Astrocyte (in vitro differentiated cells and primary cell): ENCODE measurements at regions not wholly inside any gene's neighbourhood (a gene's known extent, or its start where the extent isn't known, plus 50 kb on each side); places are given as distances from the start of the nearest gene placed in this dataset.

Experiments
- DNase-seq: peaks from one replicate; pipeline ENCODE4 v3.0.0-alpha.2; 2010; ENCODE audit warnings: low read depth
- FAIRE-seq: peaks from 2 replicates; lab custom pipeline; 2011; peaks lifted over from hg19 to GRCh38; lab: Jason Lieb, UNC
- H2AFZ ChIP-seq: 2 replicates; pipeline ENCODE4 v1.6.0; 2012; ENCODE audit warnings: low read depth, low read length, inconsistent platforms
- H3K27ac ChIP-seq: 2 replicates; pipeline ENCODE4 v1.5.1; 2011; ENCODE audit warnings: low read depth, low read length, inconsistent platforms
- H3K27me3 ChIP-seq: 2 replicates; pipeline ENCODE4 v1.6.0; 2011; ENCODE audit warnings: low read length, inconsistent platforms; ENCODE audit not compliant: insufficient read depth
- H3K36me3 ChIP-seq: 2 replicates; pipeline ENCODE4 v1.5.1; 2011; ENCODE audit warnings: low read length, inconsistent platforms; ENCODE audit not compliant: insufficient read depth
- H3K4me1 ChIP-seq: 2 replicates; pipeline ENCODE4 v1.5.1; 2011; ENCODE audit warnings: low read length, inconsistent platforms; ENCODE audit not compliant: insufficient read depth
- H3K4me2 ChIP-seq: 2 replicates; pipeline ENCODE4 v1.6.0; 2012; ENCODE audit warnings: low read length, inconsistent platforms
- H3K4me3 ChIP-seq: 2 replicates; pipeline ENCODE4 v1.5.1; 2011; ENCODE audit warnings: low read depth, mild to moderate bottlenecking, low read length, inconsistent platforms; ENCODE audit not compliant: insufficient read depth
- H3K79me2 ChIP-seq: 2 replicates; pipeline ENCODE4 v1.6.0; 2012; ENCODE audit warnings: mild to moderate bottlenecking, low read length, inconsistent platforms; ENCODE audit not compliant: insufficient read depth
- H3K9ac ChIP-seq: 2 replicates; pipeline ENCODE4 v1.6.0; 2012; ENCODE audit warnings: mild to moderate bottlenecking, low read length, inconsistent platforms
- H3K9me3 ChIP-seq: 2 replicates; pipeline ENCODE4 v1.5.1; 2012; ENCODE audit warnings: low read depth, mild to moderate bottlenecking, low read length, inconsistent platforms; ENCODE audit not compliant: insufficient read depth
- H4K20me1 ChIP-seq: 2 replicates; pipeline ENCODE4 v1.6.0; 2012; ENCODE audit warnings: low read length, inconsistent platforms; ENCODE audit not compliant: insufficient read depth
- H3K27ac Mint-ChIP-seq: one replicate; pipeline ENCODE4 v1.8.0; 2021; ENCODE audit warnings: mild to moderate bottlenecking, mixed read lengths; ENCODE audit not compliant: unreplicated experiment
- H3K27me3 Mint-ChIP-seq: one replicate; pipeline ENCODE4 v1.8.0; 2021; ENCODE audit warnings: low read depth, mixed read lengths; ENCODE audit not compliant: unreplicated experiment
- H3K36me3 Mint-ChIP-seq: one replicate; pipeline ENCODE4 v1.8.0; 2021; ENCODE audit warnings: low read depth, mixed read lengths; ENCODE audit not compliant: unreplicated experiment
- H3K4me1 Mint-ChIP-seq: one replicate; pipeline ENCODE4 v1.8.0; 2021; ENCODE audit warnings: low read depth, mixed read lengths; ENCODE audit not compliant: unreplicated experiment
- H3K4me3 Mint-ChIP-seq: one replicate; pipeline ENCODE4 v1.8.0; 2021; ENCODE audit warnings: mild to moderate bottlenecking, moderate library complexity, mixed read lengths; ENCODE audit not compliant: unreplicated experiment
- H3K9me3 Mint-ChIP-seq: one replicate; pipeline ENCODE4 v1.8.0; 2021; ENCODE audit warnings: mild to moderate bottlenecking, mixed read lengths; ENCODE audit not compliant: unreplicated experiment
- CTCF ChIP-seq: IDR thresholded peaks from 2 replicates; pipeline ENCODE4 v1.5.1; 2011; ENCODE audit warnings: low read depth, mild to moderate bottlenecking, inconsistent platforms, low read length, moderate library complexity; ENCODE audit not compliant: insufficient read depth
- EZH2 ChIP-seq: IDR thresholded peaks from 2 replicates; pipeline ENCODE4 v1.6.1; 2012; ENCODE audit warnings: mild to moderate bottlenecking, low read length, inconsistent platforms; ENCODE audit not compliant: insufficient read depth

GRCh38 chr1:173280899-173281660 lies 73.9 kb upstream of the TNFSF4 start:
- peaks cover 2% of the 10 kb centered on the region for H3K9me3 Mint-ChIP-seq
- Histone ChIP-seq H2AFZ (no peak overlapping the region), H3K27ac (no peak overlapping the region), H4K20me1 (no peaks in the 10 kb centered on the region), H3K36me3 (no peaks in the 10 kb centered on the region), H3K4me1 (no peaks in the 10 kb centered on the region), H3K79me2 (no peaks in the 10 kb centered on the region), H3K4me2 (no peak overlapping the region), H3K4me3 (no peak overlapping the region), H3K27me3 (no peaks in the 10 kb centered on the region), H3K9me3 (no peaks in the 10 kb centered on the region), H3K9ac (no peak overlapping the region)
- no peaks in the 10 kb centered on the region for H3K36me3 Mint-ChIP-seq
- no peak for DNase-seq
- H3K27ac Mint-ChIP-seq, result no peak overlapping the region
- H3K4me3 Mint-ChIP-seq, result no peak overlapping the region
- no peak for TF ChIP-seq CTCF
- no peak for TF ChIP-seq EZH2
- H3K4me1 Mint-ChIP-seq, result no peaks in the 10 kb centered on the region
- FAIRE-seq, result no peak
- no peaks in the 10 kb centered on the region for H3K27me3 Mint-ChIP-seq

GRCh38 chr1:173285048-173285447 lies 77.9 kb upstream of the TNFSF4 start:
- Mint-ChIP-seq H3K27me3 (no peaks in the 10 kb centered on the region), H3K4me1 (no peaks in the 10 kb centered on the region), H3K27ac (no peak overlapping the region), H3K36me3 (no peaks in the 10 kb centered on the region), H3K9me3 (no peaks in the 10 kb centered on the region), H3K4me3 (no peak overlapping the region)
- no peak overlapping the region for H2AFZ ChIP-seq
- H4K20me1 ChIP-seq, result no peaks in the 10 kb centered on the region
- TF ChIP-seq CTCF (no peak), EZH2 (no peak)
- no peak overlapping the region for H3K4me3 ChIP-seq
- DNase-seq, result no peak
- no peak overlapping the region for H3K9ac ChIP-seq
- H3K9me3 ChIP-seq, result no peaks in the 10 kb centered on the region
- H3K27me3 ChIP-seq, result no peaks in the 10 kb centered on the region
- no peak for FAIRE-seq
- H3K4me2 ChIP-seq, result no peak overlapping the region
- H3K79me2 ChIP-seq, result no peaks in the 10 kb centered on the region
- H3K36me3 ChIP-seq, result no peaks in the 10 kb centered on the region
- no peak overlapping the region for H3K27ac ChIP-seq
- H3K4me1 ChIP-seq, result no peaks in the 10 kb centered on the region

GRCh38 chr1:173287785-173288184 lies 80.7 kb upstream of the TNFSF4 start:
- H3K4me3 Mint-ChIP-seq, result no peak overlapping the region
- H3K79me2 ChIP-seq, result no peaks in the 10 kb centered on the region
- H3K4me1 Mint-ChIP-seq, result peaks cover 1% of the 10 kb centered on the region
- no peak overlapping the region for H2AFZ ChIP-seq
- no peaks in the 10 kb centered on the region for H4K20me1 ChIP-seq
- no peaks in the 10 kb centered on the region for H3K36me3 ChIP-seq
- no peak overlapping the region for H3K9ac ChIP-seq
- no peaks in the 10 kb centered on the region for H3K4me1 ChIP-seq
- no peak overlapping the region for H3K4me2 ChIP-seq
- no peaks in the 10 kb centered on the region for H3K27me3 ChIP-seq
- no peaks in the 10 kb centered on the region for H3K36me3 Mint-ChIP-seq
- H3K27me3 Mint-ChIP-seq, result no peaks in the 10 kb centered on the region
- DNase-seq (no peak), FAIRE-seq (no peak)
- H3K9me3 ChIP-seq, result no peaks in the 10 kb centered on the region
- peaks cover 2% of the 10 kb centered on the region for H3K9me3 Mint-ChIP-seq
- H3K4me3 ChIP-seq, result no peak overlapping the region
- no peak overlapping the region for H3K27ac ChIP-seq
- no peak for TF ChIP-seq EZH2
- TF ChIP-seq CTCF, result no peak
- no peak overlapping the region for H3K27ac Mint-ChIP-seq
